ENCODE measurements at regions not wholly inside any gene's neighbourhood (a gene's known extent, or its start where the extent isn't known, plus 50 kb on each side); places are given as distances from the start of the nearest gene placed in this dataset.

DNA sequence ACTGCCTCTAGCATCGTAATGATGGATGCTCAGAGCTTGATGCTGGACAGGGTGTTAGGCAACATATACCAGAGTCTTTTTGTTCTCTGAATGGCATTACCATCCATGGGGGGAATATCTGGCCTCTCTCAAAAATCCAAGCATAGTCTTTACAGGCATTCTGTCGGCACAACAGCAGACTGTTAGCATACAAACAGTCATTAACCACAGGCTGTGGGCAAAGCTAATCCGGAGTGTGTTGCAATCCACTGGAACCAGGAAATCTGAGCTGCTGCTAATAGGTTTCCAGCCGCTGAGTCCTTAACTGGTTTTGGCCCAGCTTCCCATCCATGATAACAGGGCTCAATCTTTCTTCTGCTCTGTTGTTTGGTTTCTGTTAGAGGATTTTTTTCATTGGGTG is 371.9 kb downstream of the HS3ST3B1 start:
- Mint-ChIP-seq H3K9me3 (ENCODE audit: low read depth) (peaks cover 7% of the 10 kb centered on the region), H3K27me3 (peaks cover 16% of the 10 kb centered on the region), H3K4me1 (ENCODE audit: low read depth) (no peaks in the 10 kb centered on the region), H3K36me3 (ENCODE audit: insufficient read depth) (peaks cover 2% of the 10 kb centered on the region), H3K4me3 (ENCODE audit: low read depth) (no peak overlapping the region), H3K27ac (no peak overlapping the region)
- no peak for DNase-seq (ENCODE audit: low spot score, unreplicated experiment)
- TF ChIP-seq, protein P1, sequence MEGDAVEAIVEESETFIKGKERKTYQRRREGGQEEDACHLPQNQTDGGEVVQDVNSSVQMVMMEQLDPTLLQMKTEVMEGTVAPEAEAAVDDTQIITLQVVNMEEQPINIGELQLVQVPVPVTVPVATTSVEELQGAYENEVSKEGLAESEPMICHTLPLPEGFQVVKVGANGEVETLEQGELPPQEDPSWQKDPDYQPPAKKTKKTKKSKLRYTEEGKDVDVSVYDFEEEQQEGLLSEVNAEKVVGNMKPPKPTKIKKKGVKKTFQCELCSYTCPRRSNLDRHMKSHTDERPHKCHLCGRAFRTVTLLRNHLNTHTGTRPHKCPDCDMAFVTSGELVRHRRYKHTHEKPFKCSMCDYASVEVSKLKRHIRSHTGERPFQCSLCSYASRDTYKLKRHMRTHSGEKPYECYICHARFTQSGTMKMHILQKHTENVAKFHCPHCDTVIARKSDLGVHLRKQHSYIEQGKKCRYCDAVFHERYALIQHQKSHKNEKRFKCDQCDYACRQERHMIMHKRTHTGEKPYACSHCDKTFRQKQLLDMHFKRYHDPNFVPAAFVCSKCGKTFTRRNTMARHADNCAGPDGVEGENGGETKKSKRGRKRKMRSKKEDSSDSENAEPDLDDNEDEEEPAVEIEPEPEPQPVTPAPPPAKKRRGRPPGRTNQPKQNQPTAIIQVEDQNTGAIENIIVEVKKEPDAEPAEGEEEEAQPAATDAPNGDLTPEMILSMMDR (IDR thresholded peaks at IDR 0.05; ENCODE audit: unreplicated experiment), result no peak

DNA sequence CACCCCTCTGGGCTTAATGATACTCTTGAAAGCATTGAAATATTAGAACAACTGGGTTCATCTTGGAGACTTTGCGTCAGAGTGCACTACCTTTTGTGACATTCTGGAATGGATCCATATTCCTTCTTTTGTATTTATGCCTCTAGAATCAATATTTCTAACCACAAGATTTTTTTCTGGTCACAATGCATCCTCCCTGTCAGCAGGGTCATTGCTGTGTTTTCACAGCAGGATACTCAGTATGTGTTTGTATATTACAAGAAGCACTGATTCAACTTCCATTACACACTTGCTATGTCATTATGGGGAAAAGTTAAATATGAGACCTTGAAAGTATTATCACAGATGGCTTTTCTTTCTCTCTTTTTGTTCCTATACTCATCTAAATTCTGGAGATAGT is 370.0 kb downstream of the HS3ST3B1 start:
- TF ChIP-seq, protein P1 (IDR thresholded peaks at IDR 0.05; ENCODE audit: unreplicated experiment), result no peak
- Mint-ChIP-seq H3K27me3 (peaks cover 22% of the 10 kb centered on the region), H3K27ac (no peak overlapping the region), H3K9me3 (ENCODE audit: low read depth) (no peaks in the 10 kb centered on the region), H3K4me3 (ENCODE audit: low read depth) (no peak overlapping the region), H3K4me1 (ENCODE audit: low read depth) (no peaks in the 10 kb centered on the region), H3K36me3 (ENCODE audit: insufficient read depth) (no peaks in the 10 kb centered on the region)
- no peak for DNase-seq (ENCODE audit: low spot score, unreplicated experiment)

DNA sequence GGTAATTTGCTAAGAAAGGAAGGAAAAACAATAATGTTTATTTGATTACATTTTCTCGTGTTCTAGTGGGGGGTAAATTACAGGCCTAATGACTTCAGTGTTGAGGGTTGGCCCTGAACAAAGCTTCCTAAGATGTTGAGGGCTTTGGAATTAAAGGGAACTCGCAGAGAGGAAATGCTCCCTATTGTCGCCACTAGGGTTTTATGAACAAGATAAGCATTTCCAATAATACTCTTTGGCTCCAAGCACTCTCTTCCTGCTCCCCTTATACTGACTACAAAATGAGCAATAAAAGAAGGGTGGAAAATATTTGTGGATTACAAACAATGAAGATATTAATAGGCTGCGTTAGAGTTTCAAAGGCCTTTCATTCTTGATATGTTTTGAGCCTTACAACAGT is 363.6 kb downstream of the HS3ST3B1 start:
- Mint-ChIP-seq H3K9me3 (ENCODE audit: low read depth) (no peaks in the 10 kb centered on the region), H3K36me3 (ENCODE audit: insufficient read depth) (no peaks in the 10 kb centered on the region), H3K27ac (no peak overlapping the region), H3K4me1 (ENCODE audit: low read depth) (no peaks in the 10 kb centered on the region), H3K4me3 (ENCODE audit: low read depth) (no peak overlapping the region), H3K27me3 (peaks cover 11% of the 10 kb centered on the region)
- no peak for DNase-seq (ENCODE audit: low spot score, unreplicated experiment)
- TF ChIP-seq, protein P1 (IDR thresholded peaks at IDR 0.05; ENCODE audit: unreplicated experiment), result no peak

DNA sequence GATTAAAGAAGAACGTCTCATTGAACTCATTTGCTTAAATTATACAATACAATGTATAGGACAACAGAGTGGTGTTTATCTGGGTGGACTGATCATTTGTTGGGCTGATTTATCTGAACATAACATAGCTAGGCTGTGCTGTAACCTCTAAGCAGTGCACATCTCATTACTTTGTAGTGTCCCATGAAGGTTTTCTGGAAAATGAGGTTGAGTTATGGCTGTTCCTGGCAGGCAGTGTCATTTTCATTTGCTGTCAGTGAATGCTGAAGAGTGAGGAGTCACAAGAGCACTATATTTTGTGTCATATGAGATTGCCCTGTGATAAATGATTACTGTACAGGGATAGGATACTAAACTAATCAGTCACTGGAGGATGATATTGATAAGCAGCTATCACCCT is 340.2 kb downstream of the HS3ST3B1 start:
- Mint-ChIP-seq H3K36me3 (ENCODE audit: insufficient read depth) (no peaks in the 10 kb centered on the region), H3K27me3 (no peaks in the 10 kb centered on the region), H3K4me3 (ENCODE audit: low read depth) (no peak overlapping the region), H3K9me3 (ENCODE audit: low read depth) (peaks cover 4% of the 10 kb centered on the region), H3K27ac (no peak overlapping the region), H3K4me1 (ENCODE audit: low read depth) (peaks cover 3% of the 10 kb centered on the region)
- no peak for DNase-seq (ENCODE audit: low spot score, unreplicated experiment)
- TF ChIP-seq, protein P1 (IDR thresholded peaks at IDR 0.05; ENCODE audit: unreplicated experiment), result no peak

DNA sequence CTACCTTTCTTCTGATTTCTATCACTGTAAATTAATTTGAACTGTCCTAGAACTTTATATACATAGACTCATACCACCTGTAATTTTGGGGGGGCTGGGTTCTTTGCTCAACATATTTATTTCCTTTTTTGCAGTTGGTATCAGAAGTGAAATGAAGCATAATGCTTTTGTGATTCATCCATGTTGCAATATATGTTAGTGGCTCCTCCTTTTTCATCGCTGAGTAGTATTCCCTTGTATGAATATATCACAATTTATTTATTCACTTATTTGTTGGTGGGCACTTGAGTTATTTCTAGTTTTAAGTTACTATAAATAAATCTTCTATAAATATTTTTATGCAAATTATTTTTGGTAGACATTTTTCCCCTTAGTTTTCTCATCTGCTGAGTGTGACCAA is 336.4 kb downstream of the HS3ST3B1 start:
- DNase-seq (ENCODE audit: low spot score, unreplicated experiment), result no peak
- H3K4me1 Mint-ChIP-seq (ENCODE audit: low read depth), result no peaks in the 10 kb centered on the region
- H3K9me3 Mint-ChIP-seq (ENCODE audit: low read depth), result no peaks in the 10 kb centered on the region
- H3K27me3 Mint-ChIP-seq, result no peaks in the 10 kb centered on the region
- no peak overlapping the region for H3K27ac Mint-ChIP-seq
- no peaks in the 10 kb centered on the region for H3K36me3 Mint-ChIP-seq (ENCODE audit: insufficient read depth)
- TF ChIP-seq, protein P1 (IDR thresholded peaks at IDR 0.05; ENCODE audit: unreplicated experiment), result no peak
- no peak overlapping the region for H3K4me3 Mint-ChIP-seq (ENCODE audit: low read depth)
